Lower leg skin (tissue), 3 donors: ENCODE measurements at regions not wholly inside any gene's neighbourhood (a gene's known extent, or its start where the extent isn't known, plus 50 kb on each side); places are given as distances from the start of the nearest gene placed in this dataset.

Experiments
- POLR2A ChIP-seq, 2 donors: fragments of 450-650 bp; IDR thresholded peaks; one replicate each; pipeline ENCODE4 v1.6.1; 2016 to 2017; ENCODE audit warnings: antibody characterized with exemption in 2 of 2, mild to moderate bottlenecking in 1 of 2, moderate library complexity in 1 of 2
- TF ChIP-seq, protein P1 (sequence below), 3 donors: fragments of 450-650 bp; IDR thresholded peaks; one replicate each; pipeline ENCODE4 v1.5.1; 2016; ENCODE audit warnings: antibody characterized with exemption in 3 of 3, mild to moderate bottlenecking in 3 of 3, moderate library complexity in 2 of 3

DNA sequence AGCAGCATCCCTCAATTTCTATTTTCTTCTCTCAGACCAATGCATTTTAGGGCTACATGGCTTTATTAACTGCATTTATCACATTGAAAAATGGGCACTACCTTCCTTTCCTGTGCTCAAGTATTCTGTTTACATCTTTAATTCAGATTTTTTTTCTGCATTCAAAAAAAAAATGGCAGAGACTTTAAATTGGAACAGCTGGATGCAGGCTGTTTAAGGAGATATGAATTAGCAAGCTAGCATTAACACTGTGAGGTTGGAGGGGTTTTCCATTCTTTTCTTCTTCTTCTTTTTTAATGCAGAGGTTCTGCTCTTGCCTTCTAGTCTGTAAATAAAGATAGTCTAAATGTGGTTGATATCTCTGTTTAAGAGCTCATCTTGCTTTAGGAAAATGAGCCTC, 242.9 kb upstream of the RBFOX1 start:
- TF ChIP-seq, protein P1, sequence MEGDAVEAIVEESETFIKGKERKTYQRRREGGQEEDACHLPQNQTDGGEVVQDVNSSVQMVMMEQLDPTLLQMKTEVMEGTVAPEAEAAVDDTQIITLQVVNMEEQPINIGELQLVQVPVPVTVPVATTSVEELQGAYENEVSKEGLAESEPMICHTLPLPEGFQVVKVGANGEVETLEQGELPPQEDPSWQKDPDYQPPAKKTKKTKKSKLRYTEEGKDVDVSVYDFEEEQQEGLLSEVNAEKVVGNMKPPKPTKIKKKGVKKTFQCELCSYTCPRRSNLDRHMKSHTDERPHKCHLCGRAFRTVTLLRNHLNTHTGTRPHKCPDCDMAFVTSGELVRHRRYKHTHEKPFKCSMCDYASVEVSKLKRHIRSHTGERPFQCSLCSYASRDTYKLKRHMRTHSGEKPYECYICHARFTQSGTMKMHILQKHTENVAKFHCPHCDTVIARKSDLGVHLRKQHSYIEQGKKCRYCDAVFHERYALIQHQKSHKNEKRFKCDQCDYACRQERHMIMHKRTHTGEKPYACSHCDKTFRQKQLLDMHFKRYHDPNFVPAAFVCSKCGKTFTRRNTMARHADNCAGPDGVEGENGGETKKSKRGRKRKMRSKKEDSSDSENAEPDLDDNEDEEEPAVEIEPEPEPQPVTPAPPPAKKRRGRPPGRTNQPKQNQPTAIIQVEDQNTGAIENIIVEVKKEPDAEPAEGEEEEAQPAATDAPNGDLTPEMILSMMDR (IDR thresholded peaks at IDR 0.05): no peak
- TF ChIP-seq POLR2A (IDR thresholded peaks at IDR 0.05): no peak
